Stomach (tissue), 4 donors: ENCODE measurements at regions not wholly inside any gene's neighbourhood (a gene's known extent, or its start where the extent isn't known, plus 50 kb on each side); places are given as distances from the start of the nearest gene placed in this dataset.

Experiments used
- POLR2A ChIP-seq, 4 donors: fragments of 450-650 bp; IDR thresholded peaks; one replicate each; pipeline ENCODE4 v1.6.1; 2016; ENCODE audit warnings: antibody characterized with exemption in 4 of 4, control low read depth in 2 of 4, mild to moderate bottlenecking in 1 of 4, moderate library complexity in 1 of 4
- POLR2AphosphoS5 ChIP-seq, 3 donors: sonication (generic); formaldehyde crosslinking; IDR thresholded peaks; one replicate each; pipeline ENCODE4 v1.6.1; 2016; ENCODE audit warnings: antibody characterized with exemption in 3 of 3
- TF ChIP-seq, protein P1 (sequence below), 7 experiments: fragments of 450-650 bp in 4 of 7; fragments of 200-600 bp in 3 of 7; sonication (generic) in 3 of 7; IDR thresholded peaks; one replicate each; pipeline ENCODE4 v1.5.1; 2016 to 2019; ENCODE audit warnings: antibody characterized with exemption in 7 of 7, control low read depth in 2 of 7, mild to moderate bottlenecking in 1 of 7

DNA sequence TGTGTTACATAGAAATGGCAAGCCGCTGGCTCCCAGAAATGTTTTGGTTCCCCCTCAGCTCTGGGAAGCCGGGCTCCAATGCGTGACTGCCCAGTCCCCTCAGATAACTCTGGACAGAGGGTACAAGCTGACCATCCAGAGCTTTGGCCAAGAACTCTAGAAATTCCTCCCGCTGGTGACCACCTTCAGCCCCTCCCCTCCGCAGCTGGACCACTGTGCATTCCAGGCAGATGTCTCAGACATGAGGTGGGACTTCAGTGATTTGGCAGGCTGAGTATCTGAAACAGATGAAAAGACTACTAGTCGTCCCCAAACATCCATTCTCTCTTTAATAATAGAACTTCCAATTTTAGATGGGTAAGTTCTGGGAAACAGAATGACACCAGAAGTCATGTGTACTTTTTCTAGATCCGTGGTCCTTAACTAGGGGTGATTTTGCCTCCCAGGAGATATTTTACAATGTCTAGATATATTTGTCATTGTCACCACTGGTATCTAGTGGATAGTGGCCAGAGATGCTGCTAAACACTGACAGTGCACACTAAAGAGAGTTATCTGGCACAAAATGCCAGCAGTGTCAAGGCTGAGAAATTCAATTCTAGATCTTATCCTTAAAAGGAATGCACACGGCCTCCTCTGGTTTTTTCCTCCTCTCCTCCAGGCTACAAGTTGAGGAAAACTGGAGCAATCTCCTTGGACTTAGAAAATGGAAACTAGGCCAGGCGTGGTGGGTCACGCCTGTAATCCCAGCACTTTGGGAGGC, 294.3 kb downstream of the SRBD1 start:
- TF ChIP-seq, protein P1, sequence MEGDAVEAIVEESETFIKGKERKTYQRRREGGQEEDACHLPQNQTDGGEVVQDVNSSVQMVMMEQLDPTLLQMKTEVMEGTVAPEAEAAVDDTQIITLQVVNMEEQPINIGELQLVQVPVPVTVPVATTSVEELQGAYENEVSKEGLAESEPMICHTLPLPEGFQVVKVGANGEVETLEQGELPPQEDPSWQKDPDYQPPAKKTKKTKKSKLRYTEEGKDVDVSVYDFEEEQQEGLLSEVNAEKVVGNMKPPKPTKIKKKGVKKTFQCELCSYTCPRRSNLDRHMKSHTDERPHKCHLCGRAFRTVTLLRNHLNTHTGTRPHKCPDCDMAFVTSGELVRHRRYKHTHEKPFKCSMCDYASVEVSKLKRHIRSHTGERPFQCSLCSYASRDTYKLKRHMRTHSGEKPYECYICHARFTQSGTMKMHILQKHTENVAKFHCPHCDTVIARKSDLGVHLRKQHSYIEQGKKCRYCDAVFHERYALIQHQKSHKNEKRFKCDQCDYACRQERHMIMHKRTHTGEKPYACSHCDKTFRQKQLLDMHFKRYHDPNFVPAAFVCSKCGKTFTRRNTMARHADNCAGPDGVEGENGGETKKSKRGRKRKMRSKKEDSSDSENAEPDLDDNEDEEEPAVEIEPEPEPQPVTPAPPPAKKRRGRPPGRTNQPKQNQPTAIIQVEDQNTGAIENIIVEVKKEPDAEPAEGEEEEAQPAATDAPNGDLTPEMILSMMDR (IDR thresholded peaks at IDR 0.05) = no peak
- TF ChIP-seq POLR2A (IDR thresholded peaks at IDR 0.05) (no peak), POLR2AphosphoS5 (IDR thresholded peaks at IDR 0.05) (no peak)
